ENCODE measurements at regions not wholly inside any gene's neighbourhood (a gene's known extent, or its start where the extent isn't known, plus 50 kb on each side); places are given as distances from the start of the nearest gene placed in this dataset.

- Histone ChIP-seq H2AFZ (ENCODE audit: low read length) (no peak overlapping the region), H2BK20ac (ENCODE audit: low read depth, low read length, poor library complexity, severe bottlenecking) (no peak overlapping the region), H4K8ac (replicated peaks; ENCODE audit: insufficient read length, low read depth, low read length) (no peak overlapping the region), H3K23ac (ENCODE audit: insufficient read length, low read depth, low read length) (no peak overlapping the region), H3K23me2 (ENCODE audit: insufficient read length, low read depth, low read length, poor library complexity, severe bottlenecking) (no peaks in the 10 kb centered on the region), H3K4me2 (ENCODE audit: insufficient read depth, insufficient read length, low read length) (no peak overlapping the region), H3K4ac (ENCODE audit: low read depth, low read length) (no peak overlapping the region), H3K14ac (ENCODE audit: insufficient read depth, low read length) (no peak overlapping the region; the same call in 1 of the 2 replicates), H3K79me1 (ENCODE audit: insufficient read depth, low read depth, low read length, poor library complexity, severe bottlenecking) (no peaks in the 10 kb centered on the region), H3K18ac (ENCODE audit: insufficient read length, low read depth, low read length) (no peak overlapping the region), H3K27ac (ENCODE audit: insufficient read length, low read depth, low read length) (no peak overlapping the region), H3K9me3 (ENCODE audit: control insufficient read depth, low read depth, low read length) (no peaks in the 10 kb centered on the region), H2BK12ac (ENCODE audit: insufficient read length, low read depth, low read length) (no peak overlapping the region), H4K91ac (ENCODE audit: insufficient read length, low read depth, low read length) (no peak overlapping the region), H4K20me1 (ENCODE audit: control insufficient read depth, insufficient read depth, insufficient read length) (no peaks in the 10 kb centered on the region), H3K4me1 (ENCODE audit: insufficient read depth, low read length) (no peaks in the 10 kb centered on the region), H2BK15ac (ENCODE audit: low read depth, low read length) (no peak overlapping the region), H3K56ac (ENCODE audit: insufficient read length, low read depth, low read length) (no peak overlapping the region), H4K5ac (ENCODE audit: insufficient read length, low read depth, low read length) (no peak overlapping the region), H2BK120ac (ENCODE audit: low read depth, low read length, poor library complexity, severe bottlenecking) (no peak overlapping the region), H3K27me3 (ENCODE audit: insufficient read depth, low read length) (no peaks in the 10 kb centered on the region), H3T11ph (ENCODE audit: low read length) (no peak overlapping the region), H3K9ac (ENCODE audit: extremely low read depth, insufficient read length, low read length) (no peak overlapping the region), H3K79me2 (ENCODE audit: insufficient read depth, low read length) (peaks cover 4% of the 10 kb centered on the region; the same call in 1 of the 2 replicates), H2AK5ac (ENCODE audit: insufficient read length, low read length) (no peak overlapping the region), H2BK5ac (ENCODE audit: insufficient read length, low read length) (no peak overlapping the region)
- Mint-ChIP-seq H3K27ac (no peak overlapping the region), H3K4me1 (no peaks in the 10 kb centered on the region; a peak in 1 of 4 replicates), H3K27me3 (ENCODE audit: low read depth) (no peaks in the 10 kb centered on the region; the same call in 1 of the 2 replicates), H3K9me3 (no peaks in the 10 kb centered on the region), H3K36me3 (ENCODE audit: insufficient read depth in 1 of 3, low read depth in 3 of 3) (no peaks in the 10 kb centered on the region), H3K4me3 (no peak overlapping the region)
- WGBS (ENCODE audit: extremely low coverage, insufficient read length, low lambda C conversion rate) = no CpG with 5 or more reads among the region's 22 CpGs
- no peak for DNase-seq
- no peak for TF ChIP-seq CTCF (conservative IDR thresholded peaks at IDR 0.05)
These were observed 62.5 kb upstream of the PPARA start for GRCh38 chr22:46087816-46088277.
